HG03457 (cell line): ENCODE measurements at regions not wholly inside any gene's neighbourhood (a gene's known extent, or its start where the extent isn't known, plus 50 kb on each side); places are given as distances from the start of the nearest gene placed in this dataset.
"Not testable (repeated sequence)": the region's sequence is repeated elsewhere in the genome, so short reads cannot be mapped to it uniquely, and the experiment has no call there.

Source experiments
- ATAC-seq: cut with Tn5 transposase; IDR thresholded peaks from one replicate; pipeline ENCODE4 v1.9.1; 2021; ENCODE audit warnings: moderate number of reproducible peaks; ENCODE audit not compliant: unreplicated experiment

- ATAC-seq: not testable (repeated sequence)
Observed at GRCh38 chr2:7696556-7696955, 779.3 kb downstream of the RNF144A start.

- no peak for ATAC-seq
Observed at GRCh38 chr2:7697052-7697451, 779.8 kb downstream of the RNF144A start.

DNA sequence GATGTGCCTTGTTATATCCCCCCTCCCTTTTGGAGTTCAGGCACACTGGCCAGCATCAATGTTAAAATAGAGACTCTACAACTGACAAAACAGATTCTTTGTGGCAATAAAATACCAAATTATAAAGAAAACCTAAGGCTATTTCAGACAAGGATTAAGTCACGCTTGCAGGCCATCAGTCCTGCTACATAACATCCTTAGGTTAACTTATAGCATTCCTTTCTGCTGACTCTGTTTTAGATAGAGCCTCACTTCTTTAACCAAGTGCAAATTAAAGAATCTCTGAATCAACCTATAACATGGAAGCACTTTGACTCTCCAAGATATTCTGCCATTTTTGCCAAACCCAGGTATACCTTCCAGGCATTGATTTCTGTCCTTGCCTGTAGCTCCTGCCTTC lies 784.6 kb downstream of the RNF144A start:
- no peak for ATAC-seq

DNA sequence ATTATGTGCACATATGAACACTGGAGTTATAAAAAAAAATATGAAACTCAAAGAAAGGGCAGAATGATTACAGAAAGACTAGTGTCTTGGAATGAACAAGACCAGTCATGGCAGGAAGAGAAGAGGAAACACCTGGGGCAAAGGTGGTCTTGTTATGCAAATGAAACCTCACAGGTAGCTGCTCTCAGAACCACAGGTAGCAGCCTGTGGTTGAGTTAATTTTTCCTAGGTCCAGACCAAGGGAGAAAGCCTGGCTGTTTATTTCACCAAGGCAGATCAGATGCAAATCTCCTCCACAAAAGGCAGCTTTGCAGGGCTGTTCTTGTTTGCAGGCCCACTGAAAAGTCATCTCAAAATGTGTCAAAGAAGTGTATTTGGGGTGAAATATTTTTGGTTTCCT lies 785.8 kb downstream of the RNF144A start:
- no peak for ATAC-seq

DNA sequence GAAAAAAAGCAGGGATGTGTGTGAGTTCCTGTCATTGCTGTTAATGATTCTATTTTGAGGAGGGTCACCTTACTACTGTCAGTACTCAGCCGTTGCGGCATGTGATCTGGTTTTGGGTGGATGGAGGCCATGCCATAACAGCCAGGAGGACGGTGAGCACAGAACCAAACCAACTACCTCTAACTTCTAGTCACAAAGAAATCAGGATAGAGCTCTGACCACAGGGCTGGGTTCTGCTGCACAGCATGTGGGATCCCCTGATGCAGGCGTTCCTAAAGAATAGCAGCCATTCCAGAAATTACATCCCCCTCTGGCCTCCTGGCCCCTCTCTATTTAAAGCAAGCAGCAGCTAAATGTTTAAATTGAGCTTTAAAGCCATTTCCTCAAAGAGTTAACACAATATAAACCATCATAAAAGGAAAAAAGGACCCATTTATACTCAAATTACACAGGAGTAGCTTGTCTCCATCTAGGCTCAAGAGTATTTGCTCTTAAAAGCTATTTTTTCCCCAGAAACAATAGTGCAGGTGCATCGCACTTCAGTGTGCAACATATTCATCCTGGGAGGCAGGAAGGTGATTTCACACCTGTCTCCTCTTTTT lies 786.4 kb downstream of the RNF144A start:
- ATAC-seq: no peak

- ATAC-seq: no peak
Observed at GRCh38 chr2:7704296-7704865, 787.2 kb downstream of the RNF144A start.

DNA sequence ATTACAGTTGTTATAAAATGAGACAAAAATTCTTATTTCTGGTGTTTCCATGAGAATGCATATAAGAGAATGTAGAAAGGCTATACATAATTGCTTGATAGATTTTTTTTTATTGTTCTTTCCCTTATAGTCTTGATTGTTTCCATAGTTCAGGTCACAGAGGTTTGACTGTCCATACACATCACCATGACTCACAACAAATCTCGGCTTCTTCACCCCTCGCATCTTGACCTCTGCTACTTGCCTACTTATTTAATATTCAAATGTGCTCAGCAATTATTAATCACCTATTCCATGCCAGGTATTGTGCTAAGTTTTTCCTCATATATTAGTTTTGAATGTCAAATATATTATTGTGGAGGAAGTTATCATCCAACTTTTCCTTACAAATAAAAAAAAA lies 789.6 kb downstream of the RNF144A start:
- no peak for ATAC-seq

- ATAC-seq: no peak
Observed at GRCh38 chr2:7707723-7708122, 790.5 kb downstream of the RNF144A start.

GRCh38 chr2:7709907-7710306 lies 792.7 kb downstream of the RNF144A start:
- no peak for ATAC-seq

DNA sequence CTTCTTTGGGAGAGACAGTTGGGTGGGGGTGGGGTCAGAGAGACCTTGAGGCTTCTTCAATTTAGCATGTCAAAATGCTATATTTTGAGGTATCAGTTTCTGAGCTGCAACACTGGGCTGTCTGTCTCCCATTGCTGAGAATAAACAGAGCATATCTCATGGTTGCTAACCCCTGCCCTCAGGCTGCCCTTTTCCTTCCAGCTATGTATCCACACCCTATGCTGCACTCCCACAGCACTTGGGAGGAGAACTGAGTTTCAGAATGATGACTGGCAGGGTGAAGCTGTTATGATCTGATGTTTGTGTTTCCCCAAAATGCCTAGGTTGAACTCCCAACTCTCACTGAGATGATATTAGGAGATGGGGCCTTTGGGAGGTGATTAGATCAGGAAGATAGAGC lies 794.0 kb downstream of the RNF144A start:
- ATAC-seq: no peak

GRCh38 chr2:7719876-7720275 lies 802.7 kb downstream of the RNF144A start:
- no peak for ATAC-seq

- ATAC-seq: no peak
Observed at GRCh38 chr2:7721413-7721995, 804.3 kb downstream of the RNF144A start.

- no peak for ATAC-seq
Observed at GRCh38 chr2:7722212-7722910, 805.1 kb downstream of the RNF144A start.

DNA sequence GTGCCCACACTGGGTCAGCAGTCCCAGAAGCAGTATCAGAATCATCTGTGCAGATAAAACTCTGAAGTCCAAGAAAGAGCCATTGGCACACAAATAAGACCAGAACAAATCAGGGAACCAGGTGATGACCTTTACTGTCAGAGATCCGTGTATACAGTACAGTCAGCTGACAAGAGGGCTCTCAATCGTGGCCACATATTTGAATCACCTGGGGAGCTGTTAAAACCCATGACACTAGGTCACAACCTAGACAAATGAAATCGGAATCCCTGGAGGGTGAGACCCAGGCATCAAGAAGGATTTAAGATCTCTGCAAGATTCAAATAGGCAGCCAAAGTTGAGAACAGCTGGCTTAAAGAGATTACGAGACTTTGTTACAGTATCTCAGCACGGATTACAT lies 807.1 kb downstream of the RNF144A start:
- ATAC-seq: no peak

GRCh38 chr2:7725171-7725849 lies 808.1 kb downstream of the RNF144A start:
- ATAC-seq: no peak

- ATAC-seq: no peak
Observed at GRCh38 chr2:7725850-7726242, 808.6 kb downstream of the RNF144A start.

GRCh38 chr2:7726989-7727388 lies 809.8 kb downstream of the RNF144A start:
- ATAC-seq: no peak

DNA sequence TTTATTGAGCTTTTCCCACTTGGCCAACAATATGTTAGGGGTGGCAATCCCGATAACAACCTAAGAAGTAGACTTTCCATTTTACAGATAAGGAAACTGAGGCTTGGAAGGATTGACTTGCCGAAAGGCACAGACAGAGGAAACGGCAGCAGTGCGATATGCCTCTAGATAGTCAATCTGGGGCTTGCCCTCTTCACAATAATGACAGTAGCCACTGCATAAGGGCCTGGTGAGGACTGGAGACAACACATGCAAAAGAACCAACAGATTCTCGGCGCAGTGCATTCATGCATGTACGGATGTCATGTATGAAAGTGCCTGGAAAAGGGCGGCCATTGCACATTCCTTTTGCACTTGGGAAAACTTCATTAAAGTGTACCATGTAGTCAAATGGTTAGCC lies 811.2 kb downstream of the RNF144A start:
- ATAC-seq: no peak

GRCh38 chr2:7730449-7730848 lies 813.2 kb downstream of the RNF144A start:
- no peak for ATAC-seq

DNA sequence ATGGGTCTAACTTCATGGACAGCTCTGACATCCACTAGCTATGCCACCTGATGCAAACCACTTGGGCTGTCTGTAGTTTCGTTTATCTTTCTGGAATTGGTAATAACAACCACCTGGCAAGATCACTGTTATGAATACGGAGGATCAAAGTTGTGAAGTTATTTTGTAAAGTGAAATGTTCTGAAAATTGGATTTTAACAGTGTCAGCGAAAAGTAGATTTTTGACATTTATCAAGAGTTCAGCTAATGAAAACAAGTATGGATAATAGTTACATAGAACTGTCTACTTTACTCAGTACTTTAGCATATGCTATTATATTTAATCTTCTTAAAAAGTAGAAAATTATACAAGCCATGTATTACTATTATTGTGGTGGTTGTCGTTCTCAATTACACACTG lies 813.8 kb downstream of the RNF144A start:
- ATAC-seq: no peak

- no peak for ATAC-seq
Observed at GRCh38 chr2:7732497-7732896, 815.3 kb downstream of the RNF144A start.
